Glutamatergic neuron (in vitro differentiated cells): ENCODE measurements at regions not wholly inside any gene's neighbourhood (a gene's known extent, or its start where the extent isn't known, plus 50 kb on each side); places are given as distances from the start of the nearest gene placed in this dataset.

Source experiments
- DNase-seq: peaks from one replicate; pipeline ENCODE4 v3.0.0; 2022
- H3K27ac Mint-ChIP-seq: one replicate; pipeline ENCODE4 v1.8.0; 2020; ENCODE audit warnings: mild to moderate bottlenecking, mixed read lengths, inconsistent platforms; ENCODE audit not compliant: unreplicated experiment
- H3K27me3 Mint-ChIP-seq: one replicate; pipeline ENCODE4 v1.8.0; 2020; ENCODE audit warnings: mild to moderate bottlenecking, moderate library complexity, mixed read lengths, inconsistent platforms; ENCODE audit not compliant: unreplicated experiment
- H3K36me3 Mint-ChIP-seq: one replicate; pipeline ENCODE4 v1.8.0; 2020; ENCODE audit warnings: mild to moderate bottlenecking, mixed read lengths, inconsistent platforms; ENCODE audit not compliant: unreplicated experiment
- H3K4me1 Mint-ChIP-seq: one replicate; pipeline ENCODE4 v1.8.0; 2020; ENCODE audit warnings: mild to moderate bottlenecking, low read depth, mixed read lengths, inconsistent platforms; ENCODE audit not compliant: unreplicated experiment
- H3K4me3 Mint-ChIP-seq: one replicate; pipeline ENCODE4 v1.8.0; 2020; ENCODE audit warnings: mild to moderate bottlenecking, mixed read lengths, inconsistent platforms; ENCODE audit not compliant: unreplicated experiment
- H3K9me3 Mint-ChIP-seq: one replicate; pipeline ENCODE4 v1.8.0; 2020; ENCODE audit warnings: mild to moderate bottlenecking, moderate library complexity, mixed read lengths, inconsistent platforms; ENCODE audit not compliant: unreplicated experiment
- TF ChIP-seq, protein P1 (sequence below): fragments of 200-600 bp; sonication (generic); IDR thresholded peaks from one replicate; pipeline ENCODE4 v1.5.0; 2021; ENCODE audit not compliant: partially characterized antibody, unreplicated experiment

DNA sequence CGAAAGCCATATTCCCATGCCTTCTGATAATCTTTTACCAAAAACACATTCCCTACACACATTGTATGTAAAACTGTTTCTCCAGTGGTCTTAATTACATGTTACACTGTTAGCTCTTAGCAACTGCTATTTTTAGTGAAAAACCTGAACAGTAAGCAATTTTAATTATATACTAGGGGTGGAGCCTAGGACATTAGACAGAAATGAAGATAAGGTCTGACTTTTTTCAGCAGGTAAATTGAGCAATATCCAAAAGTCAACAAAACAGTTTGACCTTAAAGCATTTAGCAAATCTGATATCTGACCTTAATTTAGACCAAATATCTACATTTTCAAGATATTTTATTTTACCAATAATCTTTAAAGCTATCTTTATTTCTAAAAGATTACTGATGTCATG is 60.2 kb downstream of the PDE6H start:
- Mint-ChIP-seq H3K4me3 (no peak overlapping the region), H3K27me3 (peaks cover 2% of the 10 kb centered on the region), H3K4me1 (peaks cover 15% of the 10 kb centered on the region), H3K27ac (no peak overlapping the region), H3K9me3 (peaks cover 4% of the 10 kb centered on the region), H3K36me3 (no peaks in the 10 kb centered on the region)
- no peak for DNase-seq
- TF ChIP-seq, protein P1, sequence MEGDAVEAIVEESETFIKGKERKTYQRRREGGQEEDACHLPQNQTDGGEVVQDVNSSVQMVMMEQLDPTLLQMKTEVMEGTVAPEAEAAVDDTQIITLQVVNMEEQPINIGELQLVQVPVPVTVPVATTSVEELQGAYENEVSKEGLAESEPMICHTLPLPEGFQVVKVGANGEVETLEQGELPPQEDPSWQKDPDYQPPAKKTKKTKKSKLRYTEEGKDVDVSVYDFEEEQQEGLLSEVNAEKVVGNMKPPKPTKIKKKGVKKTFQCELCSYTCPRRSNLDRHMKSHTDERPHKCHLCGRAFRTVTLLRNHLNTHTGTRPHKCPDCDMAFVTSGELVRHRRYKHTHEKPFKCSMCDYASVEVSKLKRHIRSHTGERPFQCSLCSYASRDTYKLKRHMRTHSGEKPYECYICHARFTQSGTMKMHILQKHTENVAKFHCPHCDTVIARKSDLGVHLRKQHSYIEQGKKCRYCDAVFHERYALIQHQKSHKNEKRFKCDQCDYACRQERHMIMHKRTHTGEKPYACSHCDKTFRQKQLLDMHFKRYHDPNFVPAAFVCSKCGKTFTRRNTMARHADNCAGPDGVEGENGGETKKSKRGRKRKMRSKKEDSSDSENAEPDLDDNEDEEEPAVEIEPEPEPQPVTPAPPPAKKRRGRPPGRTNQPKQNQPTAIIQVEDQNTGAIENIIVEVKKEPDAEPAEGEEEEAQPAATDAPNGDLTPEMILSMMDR: no peak

DNA sequence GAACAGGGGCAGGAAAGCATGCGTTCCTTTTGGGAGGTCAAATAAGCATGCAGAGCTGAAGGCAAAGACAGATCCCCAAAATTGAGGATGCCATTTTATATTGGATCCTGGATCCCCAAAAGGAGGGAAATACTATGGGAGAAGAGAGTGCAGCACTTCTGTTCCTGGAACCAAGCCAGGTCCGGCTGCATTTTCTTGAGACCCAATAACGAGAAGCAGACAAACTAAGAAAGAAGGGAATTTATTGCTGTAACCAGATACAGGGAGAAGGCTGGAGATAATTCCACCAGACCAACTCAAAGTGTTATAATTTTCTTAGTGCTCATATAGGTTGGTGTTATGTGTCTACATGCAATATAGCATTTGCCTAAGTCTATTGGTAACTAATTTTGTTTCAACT is 60.8 kb downstream of the PDE6H start:
- Mint-ChIP-seq H3K36me3 (peaks cover under 1% of the 10 kb centered on the region), H3K27ac (no peak overlapping the region), H3K9me3 (peaks cover 4% of the 10 kb centered on the region), H3K4me3 (no peak overlapping the region), H3K27me3 (peaks cover 2% of the 10 kb centered on the region), H3K4me1 (peaks cover 15% of the 10 kb centered on the region)
- no peak for DNase-seq
- TF ChIP-seq, protein P1: no peak

DNA sequence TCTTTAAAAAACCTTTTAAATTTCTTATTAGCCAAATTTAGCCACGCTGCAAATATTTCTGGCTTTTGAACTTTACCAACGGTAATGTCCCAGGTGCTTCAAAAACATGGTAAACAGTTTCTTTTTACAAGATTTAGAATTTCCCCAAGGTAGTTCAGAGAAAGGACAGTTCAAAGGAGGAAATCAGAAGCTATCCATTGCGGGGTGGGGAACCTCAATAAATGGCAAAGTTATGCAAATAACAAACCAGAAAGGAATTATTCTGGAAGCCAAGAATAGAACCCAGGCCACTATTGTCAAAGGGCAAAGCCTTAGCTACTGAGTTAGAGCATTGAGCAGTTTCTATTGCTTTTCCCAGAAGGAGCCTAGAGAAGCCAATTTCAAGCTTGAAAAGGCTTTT is 62.3 kb downstream of the PDE6H start:
- H3K4me3 Mint-ChIP-seq: no peak overlapping the region
- TF ChIP-seq, protein P1: no peak
- peaks cover 3% of the 10 kb centered on the region for H3K9me3 Mint-ChIP-seq
- no peak for DNase-seq
- peaks cover 1% of the 10 kb centered on the region for H3K27me3 Mint-ChIP-seq
- H3K27ac Mint-ChIP-seq: no peak overlapping the region
- peaks cover 4% of the 10 kb centered on the region for H3K36me3 Mint-ChIP-seq
- H3K4me1 Mint-ChIP-seq: peaks cover 15% of the 10 kb centered on the region

DNA sequence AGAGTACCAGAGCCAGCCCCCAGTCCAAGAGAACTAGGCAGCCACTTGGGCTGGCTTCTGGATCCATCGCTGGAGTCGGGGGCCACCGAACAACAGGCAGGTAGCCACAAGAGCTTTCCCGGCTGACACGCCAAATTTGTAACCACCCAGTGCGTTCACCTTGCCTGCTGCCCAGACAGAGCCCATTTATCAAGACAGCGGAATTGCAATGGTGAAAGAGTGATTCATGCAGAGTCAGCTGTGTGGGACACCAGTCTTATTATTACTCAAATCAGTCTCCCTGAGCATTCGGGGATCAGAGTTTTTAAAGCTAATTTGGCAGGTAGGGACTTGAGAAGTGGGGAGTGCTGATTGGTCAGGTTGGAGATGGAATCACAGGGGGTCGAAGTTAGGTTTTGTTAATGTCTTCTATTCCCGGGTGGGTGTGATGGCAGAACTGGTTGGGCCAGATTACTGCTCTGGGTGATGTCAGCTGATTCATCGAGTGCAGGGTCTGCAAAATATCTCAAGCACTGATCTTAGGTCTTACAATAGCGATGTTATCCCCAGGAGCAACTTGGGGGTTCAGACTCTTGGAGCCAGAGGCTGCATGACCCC is 64.3 kb downstream of the PDE6H start:
- Mint-ChIP-seq H3K4me1 (peaks cover 21% of the 10 kb centered on the region), H3K27me3 (peaks cover 1% of the 10 kb centered on the region), H3K36me3 (peaks cover 4% of the 10 kb centered on the region), H3K27ac (no peak overlapping the region), H3K4me3 (no peak overlapping the region), H3K9me3 (peaks cover 3% of the 10 kb centered on the region)
- DNase-seq: no peak
- TF ChIP-seq, protein P1: no peak

DNA sequence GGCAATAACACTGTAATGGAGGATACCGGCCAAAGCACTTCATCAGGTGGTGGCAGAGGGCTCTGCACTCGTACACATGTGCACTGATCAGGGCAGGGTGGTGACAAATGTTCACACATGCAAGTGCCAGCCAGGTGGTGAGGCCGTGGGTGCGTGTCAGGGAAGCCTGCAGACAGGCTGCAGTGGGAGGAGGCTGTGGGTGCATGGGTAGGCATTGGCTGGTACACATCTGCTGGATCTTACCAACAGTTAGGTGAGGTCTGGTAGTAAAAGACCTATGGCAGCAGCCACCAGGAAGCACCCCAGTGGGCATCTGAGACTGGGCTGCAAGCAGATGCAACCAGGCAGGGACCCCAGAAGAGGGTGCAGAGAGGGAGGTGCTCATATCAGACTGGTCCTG is 65.3 kb downstream of the PDE6H start:
- peaks cover 3% of the 10 kb centered on the region for H3K9me3 Mint-ChIP-seq
- no peak overlapping the region for H3K27ac Mint-ChIP-seq
- H3K36me3 Mint-ChIP-seq: peaks cover 4% of the 10 kb centered on the region
- no peak overlapping the region for H3K4me3 Mint-ChIP-seq
- peaks cover 22% of the 10 kb centered on the region for H3K4me1 Mint-ChIP-seq
- peaks cover 1% of the 10 kb centered on the region for H3K27me3 Mint-ChIP-seq
- TF ChIP-seq, protein P1: no peak
- no peak for DNase-seq
